MG63 (cell line): ENCODE measurements at regions not wholly inside any gene's neighbourhood (a gene's known extent, or its start where the extent isn't known, plus 50 kb on each side); places are given as distances from the start of the nearest gene placed in this dataset.
"Not testable (repeated sequence)": the region's sequence is repeated elsewhere in the genome, so short reads cannot be mapped to it uniquely, and the experiment has no call there.

Source experiments
- DNase-seq: peaks from one replicate; pipeline ENCODE4 v3.0.0-alpha.2; 2020
- H3K27me3 ChIP-seq: fragments of 250-450 bp; sonication (Bioruptor Pico); 2 replicates; pipeline ENCODE4 v1.5.1; 2020; ENCODE audit warnings: mild to moderate bottlenecking, moderate library complexity
- H3K36me3 ChIP-seq: fragments of 250-450 bp; sonication (Bioruptor Pico); 2 replicates; pipeline ENCODE4 v1.5.1; 2020; ENCODE audit warnings: mild to moderate bottlenecking, moderate library complexity
- H3K4me3 ChIP-seq: fragments of 250-450 bp; sonication (Bioruptor Pico); 2 replicates; pipeline ENCODE4 v1.5.1; 2020; ENCODE audit warnings: mild to moderate bottlenecking, moderate library complexity
- H3K9me3 ChIP-seq: fragments of 250-450 bp; sonication (Bioruptor Pico); 2 replicates; pipeline ENCODE4 v1.5.1; 2020; ENCODE audit warnings: mild to moderate bottlenecking, moderate library complexity

GRCh38 chr16:17556276-17557052, 85.7 kb upstream of the XYLT1 start:
- no peaks in the 10 kb centered on the region for H3K27me3 ChIP-seq
- no peak for DNase-seq
- no peaks in the 10 kb centered on the region for H3K36me3 ChIP-seq
- H3K9me3 ChIP-seq = no peaks in the 10 kb centered on the region
- H3K4me3 ChIP-seq = no peak overlapping the region

GRCh38 chr16:17555176-17555575, 84.4 kb upstream of the XYLT1 start:
- no peak overlapping the region for H3K4me3 ChIP-seq
- DNase-seq = peak; percentile 70
- H3K9me3 ChIP-seq = no peaks in the 10 kb centered on the region
- H3K27me3 ChIP-seq = no peaks in the 10 kb centered on the region
- no peaks in the 10 kb centered on the region for H3K36me3 ChIP-seq

DNA sequence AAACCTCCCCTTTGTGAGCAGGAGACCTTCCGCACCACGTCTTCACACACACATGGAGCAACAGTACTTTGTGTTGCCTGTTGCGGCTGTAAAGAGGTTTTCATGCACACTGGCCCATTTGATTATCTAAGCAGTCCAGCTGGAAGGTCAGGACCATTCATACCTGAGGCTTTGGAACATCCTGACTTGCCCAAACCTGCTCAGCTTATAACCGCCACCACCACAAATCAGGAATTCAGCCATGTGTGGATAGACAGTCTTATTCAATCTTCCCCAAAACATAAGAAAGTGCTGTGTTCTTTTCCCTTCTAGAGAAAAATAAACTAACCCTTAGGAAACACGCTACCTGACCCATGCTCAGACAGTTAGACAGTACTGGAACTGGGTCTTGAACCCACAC, 81.6 kb upstream of the XYLT1 start:
- Histone ChIP-seq H3K27me3 (no peaks in the 10 kb centered on the region), H3K36me3 (no peaks in the 10 kb centered on the region), H3K9me3 (no peaks in the 10 kb centered on the region), H3K4me3 (no peak overlapping the region)
- no peak for DNase-seq

DNA sequence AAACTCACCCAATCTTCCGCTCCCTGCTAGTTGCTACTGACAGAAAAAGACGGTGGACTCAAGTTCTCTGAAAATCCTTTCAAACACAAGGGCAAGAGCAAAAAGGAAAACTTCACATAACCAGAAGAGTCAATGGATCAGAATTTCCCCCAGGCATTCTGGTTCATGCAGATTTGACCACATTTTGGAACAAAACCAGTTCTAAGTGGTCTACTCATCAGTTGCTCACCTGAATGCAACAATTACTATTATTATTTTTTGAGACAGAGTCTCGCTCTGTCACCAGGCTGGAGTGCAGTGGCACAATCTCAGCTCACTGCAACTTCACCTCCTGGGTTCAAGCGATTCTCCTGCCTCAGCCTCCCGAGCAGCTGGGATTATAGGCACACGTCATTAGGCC, 80.9 kb upstream of the XYLT1 start:
- not testable (repeated sequence) for H3K36me3 ChIP-seq, DNase-seq, H3K4me3 ChIP-seq

DNA sequence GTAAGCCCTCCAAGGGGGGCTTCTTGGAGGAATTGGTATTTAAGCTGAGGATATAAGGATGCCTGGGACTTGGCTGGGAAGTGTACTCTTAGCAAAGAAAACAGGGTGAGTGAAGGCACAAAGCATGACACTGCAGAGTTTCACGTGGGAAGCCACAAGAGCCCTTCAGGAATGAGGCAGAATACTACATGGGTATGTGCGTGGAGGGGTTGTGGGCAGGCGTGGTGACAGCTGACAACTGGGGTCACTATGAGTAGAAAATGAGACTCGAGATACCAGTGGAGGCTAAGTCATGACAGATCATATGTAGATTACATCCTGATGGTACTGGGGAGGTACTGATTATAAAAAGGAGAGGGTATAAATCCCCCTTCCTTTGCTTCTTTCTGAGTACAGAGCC, 78.1 kb upstream of the XYLT1 start:
- Histone ChIP-seq H3K9me3 (peaks cover 2% of the 10 kb centered on the region; the same call in 1 of the 2 replicates), H3K4me3 (no peak overlapping the region), H3K36me3 (no peaks in the 10 kb centered on the region), H3K27me3 (no peaks in the 10 kb centered on the region)
- DNase-seq = no peak

More for the DNA sequence above, 80.9 kb upstream of the XYLT1 start:
- not testable (repeated sequence) for H3K27me3 ChIP-seq, H3K9me3 ChIP-seq

GRCh38 chr16:17544785-17545184, 74.0 kb upstream of the XYLT1 start:
- Histone ChIP-seq H3K9me3 (peaks cover 2% of the 10 kb centered on the region; the same call in 1 of the 2 replicates), H3K4me3 (no peak overlapping the region)
- DNase-seq = peak; percentile 13

GRCh38 chr16:17544304-17544703, 73.5 kb upstream of the XYLT1 start:
- H3K27me3 ChIP-seq = no peaks in the 10 kb centered on the region

More at GRCh38 chr16:17544785-17545184, 74.0 kb upstream of the XYLT1 start:
- Histone ChIP-seq H3K36me3 (no peaks in the 10 kb centered on the region), H3K27me3 (no peaks in the 10 kb centered on the region)

DNA sequence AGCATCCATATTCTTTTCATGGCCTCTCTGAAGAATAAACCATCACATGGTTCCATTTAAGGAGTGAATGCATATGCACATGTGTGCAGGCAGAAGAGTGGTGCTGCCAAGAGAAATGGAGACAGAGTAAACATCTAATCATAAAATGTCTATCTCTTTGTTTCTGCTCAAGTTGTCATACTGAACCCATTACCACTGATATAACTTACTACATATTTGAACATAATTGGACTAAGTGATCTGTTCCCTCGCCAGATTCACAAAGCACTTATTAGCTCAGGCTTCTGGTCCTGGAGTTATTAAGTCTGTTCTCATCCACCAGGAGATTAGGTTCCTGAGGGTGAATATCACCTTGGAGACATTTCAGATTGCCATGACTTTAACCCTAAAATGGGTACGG, 72.3 kb upstream of the XYLT1 start:
- Histone ChIP-seq H3K9me3 (peaks cover 2% of the 10 kb centered on the region; the same call in 1 of the 2 replicates), H3K36me3 (no peaks in the 10 kb centered on the region), H3K27me3 (no peaks in the 10 kb centered on the region), H3K4me3 (no peak overlapping the region)
- no peak for DNase-seq

More at GRCh38 chr16:17544304-17544703, 73.5 kb upstream of the XYLT1 start:
- H3K9me3 ChIP-seq = peaks cover 2% of the 10 kb centered on the region; the same call in 1 of the 2 replicates
- no peak for DNase-seq
- no peaks in the 10 kb centered on the region for H3K36me3 ChIP-seq
- H3K4me3 ChIP-seq = no peak overlapping the region

DNA sequence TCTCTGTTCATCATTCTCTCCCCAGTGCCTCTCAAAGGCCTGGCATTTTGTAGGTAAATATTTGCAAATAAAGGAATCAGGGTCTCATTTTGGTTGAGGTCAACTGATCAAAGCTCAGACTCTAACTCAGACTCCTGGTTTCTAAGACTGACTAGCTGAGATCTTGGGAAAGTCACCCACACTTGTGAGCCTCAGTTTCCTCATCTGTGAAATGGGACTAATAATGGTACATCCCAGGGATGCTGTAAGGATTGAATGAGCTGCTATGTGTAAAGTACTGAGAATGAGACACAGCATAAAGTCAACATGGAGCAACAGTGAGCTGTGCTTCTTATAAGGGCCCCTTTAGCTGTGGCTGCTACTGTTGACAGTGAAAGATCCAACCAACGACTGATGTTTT, 70.6 kb upstream of the XYLT1 start:
- Histone ChIP-seq H3K4me3 (no peak overlapping the region), H3K27me3 (no peaks in the 10 kb centered on the region), H3K9me3 (peaks cover 2% of the 10 kb centered on the region; the same call in 1 of the 2 replicates), H3K36me3 (no peaks in the 10 kb centered on the region)
- no peak for DNase-seq

DNA sequence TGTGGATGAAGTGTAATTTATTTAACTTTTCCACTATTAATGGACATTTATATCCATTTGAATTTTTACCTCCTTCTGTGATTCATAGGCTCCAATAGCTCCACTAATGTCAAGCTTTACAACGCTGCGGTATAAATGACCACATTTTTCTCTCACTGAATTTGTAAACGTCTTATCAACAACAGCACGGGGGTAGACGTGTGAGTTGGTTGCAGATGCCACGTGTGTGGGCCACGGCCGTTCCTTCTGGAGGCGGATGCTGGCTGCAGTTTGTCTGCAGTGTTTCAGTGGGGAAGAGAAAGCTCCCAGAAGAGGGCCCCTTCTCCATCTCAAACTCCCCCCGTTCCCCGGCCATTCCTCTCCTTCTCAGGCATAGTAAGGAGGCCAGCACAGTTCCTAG, 68.2 kb upstream of the XYLT1 start:
- Histone ChIP-seq H3K9me3 (no peaks in the 10 kb centered on the region), H3K27me3 (no peaks in the 10 kb centered on the region), H3K4me3 (no peak overlapping the region), H3K36me3 (no peaks in the 10 kb centered on the region)
- no peak for DNase-seq

DNA sequence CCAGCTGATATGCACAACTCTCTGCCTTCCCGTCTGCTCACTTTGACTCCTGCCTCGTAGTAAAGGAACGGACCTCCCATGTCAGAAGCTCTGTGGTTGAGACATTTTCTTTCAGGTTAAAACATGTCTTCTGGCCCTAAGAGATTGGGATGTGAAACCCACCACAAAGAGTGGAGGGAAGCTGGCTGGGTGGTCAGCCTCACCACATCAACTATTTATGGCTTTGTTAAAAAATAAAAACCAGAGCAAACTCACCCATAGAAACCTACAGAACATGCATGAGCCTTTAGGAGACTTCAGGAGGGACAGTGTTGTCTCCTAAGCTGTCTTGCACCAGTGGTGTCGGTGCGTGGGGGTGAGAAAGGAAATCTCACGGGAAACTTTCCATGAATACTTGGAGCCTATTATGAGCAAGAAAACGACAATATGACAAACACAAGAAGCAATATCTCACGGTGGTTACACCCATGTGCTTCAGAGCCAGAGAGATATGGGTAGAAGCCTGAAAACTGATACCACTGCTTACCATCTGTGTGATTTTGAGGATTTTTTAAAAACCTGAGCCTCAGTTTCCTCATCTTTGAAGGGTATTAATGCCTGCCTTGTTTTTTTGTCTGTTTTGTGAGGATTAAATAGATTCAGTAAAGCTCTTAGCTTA, 61.7 kb upstream of the XYLT1 start:
- no peaks in the 10 kb centered on the region for H3K27me3 ChIP-seq
- no peak for DNase-seq
- no peak overlapping the region for H3K4me3 ChIP-seq
- no peaks in the 10 kb centered on the region for H3K9me3 ChIP-seq
- H3K36me3 ChIP-seq = no peaks in the 10 kb centered on the region

DNA sequence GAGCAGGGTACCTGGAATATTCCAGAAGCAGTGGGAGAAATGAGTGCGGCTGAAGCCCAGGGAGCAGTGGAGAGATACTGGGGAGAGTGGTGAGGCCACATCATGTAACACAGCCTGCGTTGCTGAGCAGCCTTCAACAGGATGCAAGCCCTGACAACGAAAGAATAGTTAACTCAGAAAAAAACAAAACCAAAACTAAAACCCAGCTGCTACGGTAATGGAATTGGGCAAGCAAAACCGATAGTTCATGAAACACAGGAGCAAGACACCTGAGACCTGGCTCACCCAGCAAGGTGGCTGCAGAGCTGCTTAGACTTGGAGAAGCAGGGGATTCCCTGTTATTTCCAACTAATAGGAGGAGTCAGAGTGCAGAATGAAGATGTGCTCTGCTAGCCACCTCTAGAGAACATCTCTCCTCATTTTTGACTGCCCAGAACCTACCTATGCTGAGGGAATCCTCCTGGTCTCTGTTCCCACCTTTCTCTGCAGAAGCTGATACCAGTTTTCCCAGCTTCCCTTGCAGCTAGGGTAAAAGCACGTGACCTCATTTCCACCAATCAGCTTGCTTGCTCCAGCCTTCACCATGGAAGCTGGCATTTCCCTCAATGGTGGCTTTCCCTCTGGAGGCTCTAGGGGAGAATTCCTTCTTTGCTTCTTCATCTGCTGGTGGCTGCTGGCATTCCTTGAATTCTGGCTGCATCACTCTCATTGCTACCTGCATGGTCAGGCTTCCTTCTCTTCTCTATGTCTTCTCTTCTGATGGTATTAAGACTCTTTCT, 59.4 kb upstream of the XYLT1 start:
- Histone ChIP-seq H3K36me3 (no peaks in the 10 kb centered on the region), H3K9me3 (no peaks in the 10 kb centered on the region), H3K4me3 (no peak overlapping the region), H3K27me3 (no peaks in the 10 kb centered on the region)
- no peak for DNase-seq

- Histone ChIP-seq H3K4me3 (no peak overlapping the region), H3K27me3 (no peaks in the 10 kb centered on the region), H3K9me3 (no peaks in the 10 kb centered on the region), H3K36me3 (no peaks in the 10 kb centered on the region)
- no peak for DNase-seq
Observed at GRCh38 chr16:17526956-17527937, 56.5 kb upstream of the XYLT1 start.

GRCh38 chr16:17524656-17525055, 53.9 kb upstream of the XYLT1 start:
- Histone ChIP-seq H3K4me3 (no peak overlapping the region), H3K9me3 (no peaks in the 10 kb centered on the region), H3K36me3 (no peaks in the 10 kb centered on the region), H3K27me3 (no peaks in the 10 kb centered on the region)
- no peak for DNase-seq

- no peaks in the 10 kb centered on the region for H3K27me3 ChIP-seq
Observed at GRCh38 chr16:17520561-17520960, 49.8 kb upstream of the XYLT1 start.

More at GRCh38 chr16:17520561-17520960, 49.8 kb upstream of the XYLT1 start:
- H3K9me3 ChIP-seq = no peaks in the 10 kb centered on the region
- no peaks in the 10 kb centered on the region for H3K36me3 ChIP-seq
- DNase-seq = no peak
- H3K4me3 ChIP-seq = no peak overlapping the region
